GM12872 (cell line): ENCODE measurements at regions not wholly inside any gene's neighbourhood (a gene's known extent, or its start where the extent isn't known, plus 50 kb on each side); places are given as distances from the start of the nearest gene placed in this dataset.

ENCODE experiments used
- TF ChIP-seq, protein P1 (sequence below): IDR thresholded peaks from 3 replicates; pipeline ENCODE4 v1.5.1; 2011; ENCODE audit warnings: low read depth, mild to moderate bottlenecking, low read length, moderate library complexity; ENCODE audit not compliant: insufficient read depth

DNA sequence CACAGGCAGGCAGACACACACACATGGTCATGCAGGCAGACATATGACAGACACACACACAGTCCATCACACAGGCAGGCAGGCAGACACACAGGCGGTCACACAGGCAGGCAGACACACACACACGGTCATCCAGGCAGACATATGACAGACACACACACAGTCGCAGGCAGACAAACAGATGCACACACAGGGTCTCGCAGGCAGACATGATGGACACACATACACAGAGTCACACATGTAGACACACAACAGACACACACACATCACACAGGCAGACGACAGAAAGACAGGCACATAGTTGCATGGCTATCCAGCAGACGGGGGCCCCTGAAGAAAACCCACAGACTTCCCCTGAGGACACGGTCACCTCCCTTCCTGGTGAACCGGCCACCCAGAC, 135.4 kb downstream of the NCOR2 start:
- TF ChIP-seq, protein P1, sequence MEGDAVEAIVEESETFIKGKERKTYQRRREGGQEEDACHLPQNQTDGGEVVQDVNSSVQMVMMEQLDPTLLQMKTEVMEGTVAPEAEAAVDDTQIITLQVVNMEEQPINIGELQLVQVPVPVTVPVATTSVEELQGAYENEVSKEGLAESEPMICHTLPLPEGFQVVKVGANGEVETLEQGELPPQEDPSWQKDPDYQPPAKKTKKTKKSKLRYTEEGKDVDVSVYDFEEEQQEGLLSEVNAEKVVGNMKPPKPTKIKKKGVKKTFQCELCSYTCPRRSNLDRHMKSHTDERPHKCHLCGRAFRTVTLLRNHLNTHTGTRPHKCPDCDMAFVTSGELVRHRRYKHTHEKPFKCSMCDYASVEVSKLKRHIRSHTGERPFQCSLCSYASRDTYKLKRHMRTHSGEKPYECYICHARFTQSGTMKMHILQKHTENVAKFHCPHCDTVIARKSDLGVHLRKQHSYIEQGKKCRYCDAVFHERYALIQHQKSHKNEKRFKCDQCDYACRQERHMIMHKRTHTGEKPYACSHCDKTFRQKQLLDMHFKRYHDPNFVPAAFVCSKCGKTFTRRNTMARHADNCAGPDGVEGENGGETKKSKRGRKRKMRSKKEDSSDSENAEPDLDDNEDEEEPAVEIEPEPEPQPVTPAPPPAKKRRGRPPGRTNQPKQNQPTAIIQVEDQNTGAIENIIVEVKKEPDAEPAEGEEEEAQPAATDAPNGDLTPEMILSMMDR = no peak

DNA sequence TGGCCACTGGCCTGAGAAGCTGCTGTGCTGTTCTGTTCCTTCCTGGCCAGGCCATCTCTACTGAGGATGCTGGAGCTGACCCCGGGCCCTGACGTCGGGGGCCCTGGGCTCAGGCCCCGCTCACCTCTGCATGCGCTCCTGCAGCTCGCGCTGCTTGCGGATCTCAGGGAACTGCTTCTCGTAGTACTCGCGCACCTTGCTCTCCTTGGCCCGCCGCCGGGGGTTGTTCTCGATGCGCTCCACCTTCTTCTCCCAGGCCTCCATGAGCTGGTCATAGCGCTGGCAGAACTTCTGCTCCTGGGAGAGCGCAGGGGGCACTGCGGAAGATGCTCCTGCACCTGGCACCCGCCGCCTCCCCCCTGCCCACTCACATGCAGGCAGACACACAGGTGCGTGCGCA, 135.6 kb downstream of the RFLNA start:
- TF ChIP-seq, protein P1 = no peak

DNA sequence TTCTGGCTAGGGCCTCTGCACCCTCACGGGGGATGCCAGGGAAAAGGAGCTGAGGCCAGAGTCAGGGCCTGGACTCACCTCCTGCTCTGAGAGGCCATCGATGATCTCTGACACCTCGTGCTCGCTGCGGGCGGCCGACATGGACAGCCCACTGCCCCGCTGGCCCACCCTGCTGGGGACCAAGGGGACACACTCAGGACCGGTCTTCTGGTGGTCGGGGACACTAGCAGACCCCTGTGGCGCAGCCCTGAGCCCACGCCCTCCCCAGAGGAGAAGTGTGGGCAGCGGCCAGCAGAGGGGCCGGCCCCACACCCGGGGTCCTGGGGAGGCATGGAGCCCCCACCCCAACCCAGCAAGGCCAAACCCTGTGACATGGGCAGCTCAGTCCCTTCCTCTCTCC, 134.6 kb downstream of the RFLNA start:
- TF ChIP-seq, protein P1 = no peak

DNA sequence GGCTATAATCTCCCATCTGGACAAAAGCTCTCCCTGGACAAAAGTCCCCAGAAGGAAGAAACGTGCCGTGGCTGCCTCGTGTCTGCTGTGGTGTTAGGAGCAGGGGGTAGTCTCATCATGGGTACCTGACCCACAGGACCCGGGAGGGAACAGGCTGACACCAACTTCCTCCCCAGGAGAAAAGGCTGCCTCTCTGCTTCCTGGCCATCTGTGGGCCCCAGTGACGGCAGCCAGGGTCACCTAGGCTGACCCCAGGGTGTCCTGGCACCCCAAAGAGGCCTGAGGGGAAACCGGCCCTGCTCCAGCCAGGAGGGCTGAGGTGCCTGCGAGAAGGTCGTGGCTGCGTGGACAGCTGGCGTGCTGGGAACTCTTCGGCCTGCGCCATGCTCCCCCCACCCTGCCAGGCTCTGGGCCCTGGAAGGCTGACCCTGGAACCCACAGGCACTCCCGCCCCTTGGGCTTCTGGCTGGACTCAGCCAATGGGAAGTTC, 133.9 kb downstream of the RFLNA start:
- TF ChIP-seq, protein P1 = no peak

DNA sequence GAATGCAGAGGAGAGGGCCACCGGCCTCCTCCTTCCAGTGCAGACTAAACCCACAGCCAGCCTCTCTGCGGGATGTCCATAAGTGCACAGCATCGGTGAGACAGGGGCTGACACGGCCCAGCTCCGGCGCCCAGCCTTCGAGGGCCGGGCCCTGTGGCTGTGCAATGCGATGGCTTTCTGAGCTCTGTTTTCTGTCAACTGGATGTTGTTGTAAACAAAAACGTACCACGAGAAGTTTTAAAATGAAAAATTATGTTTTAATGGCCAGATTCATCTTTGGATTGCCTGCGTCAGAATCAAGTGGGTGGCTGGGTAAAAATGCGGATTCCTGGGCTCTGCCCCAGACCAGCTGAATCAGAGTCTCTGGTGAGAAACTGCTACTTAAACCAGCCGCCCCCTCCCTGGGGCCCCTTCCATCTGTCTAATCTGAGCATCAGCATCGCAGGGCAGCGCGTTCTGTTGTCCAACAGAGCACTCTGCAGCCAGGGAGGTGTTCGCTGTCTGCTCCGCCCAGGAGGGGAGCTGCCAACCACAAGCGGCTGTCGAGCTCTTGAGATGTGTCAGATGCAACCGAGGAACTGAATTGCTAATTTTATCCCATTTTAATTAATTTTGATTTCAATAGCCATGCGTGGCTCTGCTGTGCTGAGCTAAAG, 133.4 kb downstream of the RFLNA start:
- TF ChIP-seq, protein P1 = no peak

DNA sequence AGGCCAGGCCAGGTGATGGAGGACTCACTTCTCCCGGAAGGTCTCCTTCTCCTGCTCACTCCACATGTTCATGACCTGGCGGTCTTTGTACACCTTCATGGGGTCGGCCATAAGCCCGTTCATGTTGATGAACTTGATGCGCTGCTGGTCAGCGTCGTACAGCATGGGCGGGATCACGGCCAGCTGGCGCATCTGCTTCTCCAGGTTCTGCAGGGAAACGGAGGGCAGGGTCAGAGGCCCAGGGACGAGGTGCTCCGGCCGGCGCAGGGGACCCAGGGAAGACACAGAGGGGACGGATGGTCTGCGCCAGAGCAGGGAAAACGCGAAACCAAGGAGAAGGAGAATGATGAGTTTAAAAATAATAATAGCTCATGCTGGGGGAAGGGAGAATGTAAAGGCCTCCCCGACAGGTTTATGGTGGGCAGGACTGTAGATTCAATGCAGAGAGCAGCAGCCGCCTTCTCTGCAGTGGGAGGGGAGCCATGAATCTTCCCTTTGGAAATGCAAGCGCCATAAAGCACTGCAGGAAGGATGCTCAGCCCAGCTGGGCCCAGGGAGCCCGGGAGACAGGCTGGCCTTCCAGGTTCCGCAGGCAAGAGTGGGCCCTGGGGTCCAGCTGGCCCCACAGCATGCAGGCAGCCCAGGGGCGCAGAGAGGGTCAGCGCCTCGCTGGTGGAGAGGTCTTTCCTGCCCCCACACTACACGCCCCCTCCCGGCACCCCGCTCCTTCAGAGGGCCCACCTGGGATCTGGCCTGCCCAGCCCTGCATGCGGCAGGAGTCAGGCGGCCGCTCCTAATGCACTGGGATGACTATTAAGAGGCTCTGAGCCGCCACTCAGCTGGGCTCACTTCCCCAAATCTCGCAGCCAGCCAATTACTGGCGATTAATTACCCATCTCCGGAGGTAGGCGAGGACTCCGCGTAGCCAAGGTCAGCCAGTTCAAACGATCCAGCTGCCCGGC, 132.0 kb downstream of the RFLNA start:
- TF ChIP-seq, protein P1 = no peak

DNA sequence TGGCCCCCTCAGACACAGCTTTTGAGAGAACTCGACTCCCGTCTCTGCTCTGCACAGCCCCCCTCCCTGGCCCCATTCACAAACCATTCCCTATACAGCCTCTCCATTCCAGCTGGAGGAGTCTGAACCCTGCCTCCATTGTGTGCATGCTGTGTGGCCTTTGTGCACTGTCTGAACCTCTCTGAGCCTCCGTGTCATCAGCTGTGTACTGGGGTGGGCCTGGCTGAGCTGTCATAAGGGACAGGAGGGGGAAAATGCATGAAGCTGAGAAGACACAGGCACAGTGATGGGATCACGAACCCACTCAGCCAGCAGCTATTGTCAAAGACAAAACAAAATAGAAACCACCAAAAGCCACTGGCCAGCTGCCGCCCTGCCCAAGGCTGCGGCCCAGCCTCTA, 130.8 kb downstream of the RFLNA start:
- TF ChIP-seq, protein P1 = no peak
